ENCODE measurements at regions not wholly inside any gene's neighbourhood (a gene's known extent, or its start where the extent isn't known, plus 50 kb on each side); places are given as distances from the start of the nearest gene placed in this dataset.
"Not testable (repeated sequence)": the region's sequence is repeated elsewhere in the genome, so short reads cannot be mapped to it uniquely, and the experiment has no call there.

GRCh38 chr13:33355201-33355895 lies 69.8 kb upstream of the STARD13 start:
- H3K4me1 ChIP-seq (ENCODE audit: control insufficient read depth in 2 of 2, insufficient read depth in 2 of 2, low read length in 2 of 2) = peaks cover 25 to 29% of the 10 kb centered on the region in 2 donors

DNA sequence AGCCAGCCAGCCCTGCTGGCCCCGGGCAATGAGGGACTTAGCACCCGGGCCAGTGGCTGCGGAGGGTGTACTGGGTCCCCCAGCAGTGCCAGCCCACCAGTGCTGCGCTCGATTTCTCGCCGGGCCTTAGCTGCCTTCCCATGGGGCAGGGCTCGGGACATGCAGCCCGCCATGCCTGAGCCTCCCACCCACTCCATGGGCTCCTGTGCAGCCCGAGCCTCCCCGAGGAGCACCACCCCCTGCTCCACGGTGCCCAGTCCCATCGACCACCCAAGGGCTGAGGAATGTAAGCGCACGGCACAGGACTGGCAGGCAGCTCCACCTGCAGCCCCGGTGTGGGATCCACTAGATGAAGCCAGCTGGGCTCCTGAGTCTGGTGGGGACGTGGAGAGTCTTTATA lies 72.5 kb upstream of the STARD13 start:
- H3K9ac ChIP-seq (ENCODE audit: low read length); H4K20me1 ChIP-seq (ENCODE audit: control insufficient read depth, insufficient read depth, low read length, poor library complexity, severe bottlenecking); H3K27me3 Mint-ChIP-seq; DNase-seq; POLR2A ChIA-PET; CTCF ChIA-PET; H3K4me3 ChIP-seq (ENCODE audit: control extremely low read depth in 1 of 5, extremely low read depth in 1 of 5, insufficient read depth in 1 of 5, low read depth in 2 of 5, low read length in 4 of 5); H3K27me3 ChIP-seq (replicated peaks in 1 of 4; ENCODE audit: control extremely low read depth in 1 of 4, control insufficient read depth in 3 of 4, insufficient read depth in 4 of 4, low read length in 3 of 4); H3K27ac Mint-ChIP-seq; H3K79me2 ChIP-seq (ENCODE audit: control insufficient read depth, insufficient read depth, low read length); ATAC-seq (ENCODE audit: low read depth); H3K9me3 ChIP-seq (ENCODE audit: control extremely low read depth in 1 of 3, control insufficient read depth in 2 of 3, insufficient read depth in 1 of 3, low read length in 2 of 3); H3K9me3 Mint-ChIP-seq (ENCODE audit: insufficient read depth); H2AFZ ChIP-seq (ENCODE audit: insufficient read depth, low read depth, low read length, poor library complexity, severe bottlenecking); H3K27ac ChIP-seq (ENCODE audit: low read length in 2 of 2); H3K4me3 Mint-ChIP-seq; H3K36me3 ChIP-seq (replicated peaks in 1 of 2; ENCODE audit: control extremely low read depth in 1 of 2, control insufficient read depth in 1 of 2, extremely low read depth in 1 of 2, insufficient read depth in 2 of 2, low read length in 1 of 2); H3K4me2 ChIP-seq (replicated peaks; ENCODE audit: low read depth, low read length, poor library complexity, severe bottlenecking): not testable (repeated sequence)
- peaks cover 21% of the 10 kb centered on the region for H3K4me1 Mint-ChIP-seq
- 93% methylated on average over 10 of the region's 17 CpGs for WGBS (ENCODE audit: insufficient coverage)
- intact Hi-C loops (cut with micrococcal nuclease) = loop anchor here (10.0 kb wide), 1 partner anchor 367 kb away; no protein-coding TSS in a partner anchor
- peaks cover 18% of the 10 kb centered on the region in 2 donors for H3K4me1 ChIP-seq (ENCODE audit: control insufficient read depth in 2 of 2, insufficient read depth in 2 of 2, low read length in 2 of 2)

More at GRCh38 chr13:33355201-33355895, 69.8 kb upstream of the STARD13 start:
- intact Hi-C loops (cut with micrococcal nuclease) = loop anchor here (10.0 kb wide), 1 partner anchor 369 kb away; no protein-coding TSS in a partner anchor
- Mint-ChIP-seq H3K9me3 (ENCODE audit: insufficient read depth) (no peaks in the 10 kb centered on the region), H3K4me3 (no peak overlapping the region), H3K27ac (no peak overlapping the region), H3K27me3 (peaks cover 22% of the 10 kb centered on the region), H3K4me1 (peaks cover 32% of the 10 kb centered on the region)
- no peaks in the 10 kb centered on the region for H3K79me2 ChIP-seq (ENCODE audit: control insufficient read depth, insufficient read depth, low read length)
- no peak overlapping the region for H3K4me2 ChIP-seq (replicated peaks; ENCODE audit: low read depth, low read length, poor library complexity, severe bottlenecking)
- no peak overlapping the region for H2AFZ ChIP-seq (ENCODE audit: insufficient read depth, low read depth, low read length, poor library complexity, severe bottlenecking)
- H3K36me3 ChIP-seq (replicated peaks in 1 of 2; ENCODE audit: control extremely low read depth in 1 of 2, control insufficient read depth in 1 of 2, extremely low read depth in 1 of 2, insufficient read depth in 2 of 2, low read length in 1 of 2) = no peaks in the 10 kb centered on the region
- no peak overlapping the region for H3K27ac ChIP-seq (ENCODE audit: low read length in 2 of 2)
- ATAC-seq (ENCODE audit: low read depth) = no peak
- no peak overlapping the region for H3K9ac ChIP-seq (ENCODE audit: low read length)
- H4K20me1 ChIP-seq (ENCODE audit: control insufficient read depth, insufficient read depth, low read length, poor library complexity, severe bottlenecking) = no peaks in the 10 kb centered on the region
- POLR2A ChIA-PET = no interaction called here
- no peak overlapping the region for H3K4me3 ChIP-seq (ENCODE audit: control extremely low read depth in 1 of 5, extremely low read depth in 1 of 5, insufficient read depth in 1 of 5, low read depth in 2 of 5, low read length in 4 of 5)
- peaks cover 0 to 5% (median 1%) of the 10 kb centered on the region in 3 donors for H3K9me3 ChIP-seq (ENCODE audit: control extremely low read depth in 1 of 3, control insufficient read depth in 2 of 3, insufficient read depth in 1 of 3, low read length in 2 of 3)
- DNase-seq = no peak
- TF ChIP-seq, protein P1, sequence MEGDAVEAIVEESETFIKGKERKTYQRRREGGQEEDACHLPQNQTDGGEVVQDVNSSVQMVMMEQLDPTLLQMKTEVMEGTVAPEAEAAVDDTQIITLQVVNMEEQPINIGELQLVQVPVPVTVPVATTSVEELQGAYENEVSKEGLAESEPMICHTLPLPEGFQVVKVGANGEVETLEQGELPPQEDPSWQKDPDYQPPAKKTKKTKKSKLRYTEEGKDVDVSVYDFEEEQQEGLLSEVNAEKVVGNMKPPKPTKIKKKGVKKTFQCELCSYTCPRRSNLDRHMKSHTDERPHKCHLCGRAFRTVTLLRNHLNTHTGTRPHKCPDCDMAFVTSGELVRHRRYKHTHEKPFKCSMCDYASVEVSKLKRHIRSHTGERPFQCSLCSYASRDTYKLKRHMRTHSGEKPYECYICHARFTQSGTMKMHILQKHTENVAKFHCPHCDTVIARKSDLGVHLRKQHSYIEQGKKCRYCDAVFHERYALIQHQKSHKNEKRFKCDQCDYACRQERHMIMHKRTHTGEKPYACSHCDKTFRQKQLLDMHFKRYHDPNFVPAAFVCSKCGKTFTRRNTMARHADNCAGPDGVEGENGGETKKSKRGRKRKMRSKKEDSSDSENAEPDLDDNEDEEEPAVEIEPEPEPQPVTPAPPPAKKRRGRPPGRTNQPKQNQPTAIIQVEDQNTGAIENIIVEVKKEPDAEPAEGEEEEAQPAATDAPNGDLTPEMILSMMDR (IDR thresholded peaks at IDR 0.05) = no peak
- TF ChIP-seq EZH2 (IDR thresholded peaks at IDR 0.05; ENCODE audit: borderline replicate concordance, insufficient read depth, low read depth, low read length, poor library complexity, severe bottlenecking) = no peak
- CTCF ChIA-PET = no interaction called here
- 89% methylated on average over 3 of the region's 6 CpGs for WGBS (ENCODE audit: insufficient coverage)
- peaks cover 0 to 6% (median 6%) of the 10 kb centered on the region in 4 experiments for H3K27me3 ChIP-seq (replicated peaks in 1 of 4; ENCODE audit: control extremely low read depth in 1 of 4, control insufficient read depth in 3 of 4, insufficient read depth in 4 of 4, low read length in 3 of 4)

All from B cell (primary cell).